ENCODE measurements at regions not wholly inside any gene's neighbourhood (a gene's known extent, or its start where the extent isn't known, plus 50 kb on each side); places are given as distances from the start of the nearest gene placed in this dataset.
"Not testable (repeated sequence)": the region's sequence is repeated elsewhere in the genome, so short reads cannot be mapped to it uniquely, and the experiment has no call there.

DNA sequence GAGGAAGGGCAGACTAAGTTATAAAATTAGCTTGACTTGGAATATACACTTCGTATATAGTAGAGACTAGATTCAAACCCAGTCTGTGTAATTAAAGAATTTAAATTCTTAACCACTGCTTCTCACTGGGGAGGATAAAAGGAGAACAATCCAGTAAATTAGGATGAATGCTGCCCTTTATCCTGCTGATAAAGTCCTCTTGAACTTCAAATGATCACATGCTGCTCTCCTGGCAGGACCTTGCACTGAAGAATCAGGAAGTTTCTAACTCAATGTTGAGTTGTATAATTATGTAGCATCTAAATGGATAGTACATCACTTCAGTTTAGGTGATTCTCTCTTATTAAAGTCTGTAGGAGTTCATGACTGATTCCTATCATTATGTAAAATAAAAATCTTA is 1179.7 kb downstream of the DSC3 start:
- DNase-seq = no peak
- Mint-ChIP-seq H3K4me3 (no peak overlapping the region), H3K27me3 (no peaks in the 10 kb centered on the region), H3K4me1 (no peaks in the 10 kb centered on the region), H3K36me3 (ENCODE audit: low read depth) (no peaks in the 10 kb centered on the region), H3K9me3 (no peaks in the 10 kb centered on the region), H3K27ac (no peak overlapping the region)
- CTCF ChIA-PET = no interaction called here
- POLR2A ChIA-PET = no interaction called here

GRCh38 chr18:29855637-29856036 is 1186.9 kb downstream of the DSC3 start:
- Mint-ChIP-seq H3K36me3 (ENCODE audit: low read depth) (no peaks in the 10 kb centered on the region), H3K4me3 (no peak overlapping the region), H3K27me3 (no peaks in the 10 kb centered on the region), H3K4me1 (no peaks in the 10 kb centered on the region), H3K9me3 (no peaks in the 10 kb centered on the region), H3K27ac (no peak overlapping the region)
- CTCF ChIA-PET = no interaction called here
- POLR2A ChIA-PET = no interaction called here
- no peak for DNase-seq

- H3K36me3 Mint-ChIP-seq (ENCODE audit: low read depth) = no peaks in the 10 kb centered on the region
- no peak overlapping the region for H3K27ac Mint-ChIP-seq
- no peak for DNase-seq
- ChIA-PET CTCF (no interaction called here), POLR2A (no interaction called here)
- no peaks in the 10 kb centered on the region for H3K27me3 Mint-ChIP-seq
- H3K4me1 Mint-ChIP-seq = no peaks in the 10 kb centered on the region
- no peak overlapping the region for H3K4me3 Mint-ChIP-seq
- no peaks in the 10 kb centered on the region for H3K9me3 Mint-ChIP-seq
Measured at GRCh38 chr18:29853126-29853525, 1189.4 kb downstream of the DSC3 start.

DNA sequence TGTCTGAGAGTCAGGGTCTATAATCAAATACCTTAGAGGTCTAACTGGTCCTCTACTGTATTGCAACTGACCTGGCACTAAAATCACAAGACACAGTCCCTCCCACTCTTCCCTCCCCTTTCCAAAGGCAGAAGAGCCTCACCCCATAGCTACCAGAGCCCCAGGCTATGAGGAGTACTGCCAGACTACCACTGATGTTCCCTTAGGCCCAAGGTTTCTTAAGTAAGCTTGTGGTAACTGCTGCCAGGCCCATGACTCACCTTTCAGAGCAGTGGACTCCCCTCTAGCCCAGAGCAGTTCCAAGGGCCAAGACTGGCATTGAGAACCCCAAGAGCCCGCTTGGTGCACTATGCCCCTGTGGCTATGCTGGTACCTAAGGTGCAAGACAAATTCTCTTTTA is 1193.4 kb downstream of the DSC3 start:
- POLR2A ChIA-PET = no interaction called here
- Mint-ChIP-seq H3K36me3 (ENCODE audit: low read depth) (no peaks in the 10 kb centered on the region), H3K27ac (no peak overlapping the region), H3K9me3 (no peaks in the 10 kb centered on the region), H3K4me1 (no peaks in the 10 kb centered on the region), H3K27me3 (no peaks in the 10 kb centered on the region), H3K4me3 (no peak overlapping the region)
- DNase-seq = no peak
- CTCF ChIA-PET = interaction anchor here (0.5 kb wide), 1 partner anchor 431 kb away, joined by 3 read pairs; no protein-coding TSS in a partner anchor

GRCh38 chr18:29841631-29842030 is 1200.9 kb downstream of the DSC3 start:
- no peak overlapping the region for H3K4me3 Mint-ChIP-seq
- POLR2A ChIA-PET = no interaction called here
- no peaks in the 10 kb centered on the region for H3K27me3 Mint-ChIP-seq
- DNase-seq = no peak
- no peaks in the 10 kb centered on the region for H3K9me3 Mint-ChIP-seq
- no peak overlapping the region for H3K27ac Mint-ChIP-seq
- no peaks in the 10 kb centered on the region for H3K36me3 Mint-ChIP-seq (ENCODE audit: low read depth)
- CTCF ChIA-PET = no interaction called here
- no peaks in the 10 kb centered on the region for H3K4me1 Mint-ChIP-seq

DNA sequence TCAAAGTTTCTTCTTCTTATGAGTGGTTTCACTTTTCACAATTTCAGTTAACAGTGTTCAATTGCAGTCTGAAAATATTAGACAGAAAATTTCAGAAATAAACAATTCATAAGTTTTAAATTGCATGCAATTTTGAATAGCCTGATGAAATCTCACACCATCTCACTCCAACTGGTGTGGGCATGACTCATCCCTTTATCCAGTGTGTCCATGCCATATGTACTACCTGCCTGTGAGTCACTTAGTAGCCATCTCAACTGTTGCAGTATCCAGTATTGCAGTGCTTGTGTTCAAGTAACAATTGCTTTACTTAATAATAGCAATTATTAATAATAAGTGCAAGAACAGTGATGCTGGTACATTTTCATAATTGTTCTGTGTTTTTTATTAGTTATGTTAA is 1202.5 kb downstream of the DSC3 start:
- ChIA-PET CTCF (no interaction called here), POLR2A (no interaction called here)
- DNase-seq = no peak
- Mint-ChIP-seq H3K4me3 (no peak overlapping the region), H3K27me3 (no peaks in the 10 kb centered on the region), H3K36me3 (ENCODE audit: low read depth) (no peaks in the 10 kb centered on the region), H3K27ac (no peak overlapping the region), H3K4me1 (no peaks in the 10 kb centered on the region), H3K9me3 (no peaks in the 10 kb centered on the region)

DNA sequence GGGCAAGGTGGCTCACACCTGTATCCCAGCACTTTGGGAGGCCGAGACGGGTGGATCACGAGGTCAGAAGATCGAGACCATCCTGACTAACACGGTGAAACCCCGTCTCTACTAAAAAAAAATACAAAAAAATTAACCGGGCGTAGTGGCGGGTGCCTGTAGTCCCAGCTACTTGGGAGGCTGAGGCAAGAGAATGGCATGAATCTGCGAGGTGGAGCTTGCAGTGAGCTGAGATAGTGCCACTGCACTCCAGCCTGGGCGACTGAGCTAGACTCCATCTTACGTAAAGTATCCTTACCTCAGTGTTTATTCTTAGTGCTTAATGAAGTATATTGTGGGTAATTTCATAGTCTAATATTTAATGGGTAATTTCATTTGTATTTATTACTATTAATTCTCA is 1203.6 kb downstream of the DSC3 start:
- H3K36me3 Mint-ChIP-seq (ENCODE audit: low read depth); POLR2A ChIA-PET; H3K4me3 Mint-ChIP-seq; H3K9me3 Mint-ChIP-seq; H3K27ac Mint-ChIP-seq; DNase-seq; H3K27me3 Mint-ChIP-seq; H3K4me1 Mint-ChIP-seq: not testable (repeated sequence)
- CTCF ChIA-PET = interaction anchor here (0.5 kb wide), 1 partner anchor 66 kb away, joined by 3 read pairs; no protein-coding TSS in a partner anchor

DNA sequence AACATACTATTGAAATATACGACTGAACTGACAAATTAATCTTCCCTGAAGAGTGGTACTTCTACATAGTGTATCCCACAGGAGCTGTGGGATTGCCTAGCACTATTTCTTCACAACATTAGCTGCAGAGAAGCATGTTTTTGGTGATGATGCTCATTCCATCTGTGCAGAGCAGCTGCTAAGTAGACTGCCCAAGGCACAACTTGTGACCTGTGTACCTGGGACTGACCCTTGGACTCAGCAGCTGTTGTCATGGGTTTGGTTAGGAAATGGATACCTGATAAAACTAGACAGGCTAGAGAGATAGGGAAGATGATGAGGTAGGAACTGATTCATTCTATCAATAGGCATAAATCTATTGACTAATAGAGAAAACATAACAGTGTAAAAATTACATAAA is 1204.0 kb downstream of the DSC3 start:
- no peaks in the 10 kb centered on the region for H3K27me3 Mint-ChIP-seq
- H3K27ac Mint-ChIP-seq = no peak overlapping the region
- CTCF ChIA-PET = interaction anchor here (0.5 kb wide), 1 partner anchor 67 kb away, joined by 3 read pairs; no protein-coding TSS in a partner anchor
- no peak overlapping the region for H3K4me3 Mint-ChIP-seq
- POLR2A ChIA-PET = no interaction called here
- H3K9me3 Mint-ChIP-seq = no peaks in the 10 kb centered on the region
- no peaks in the 10 kb centered on the region for H3K36me3 Mint-ChIP-seq (ENCODE audit: low read depth)
- H3K4me1 Mint-ChIP-seq = no peaks in the 10 kb centered on the region
- no peak for DNase-seq

GRCh38 chr18:29823671-29824070 is 1218.9 kb downstream of the DSC3 start:
- Mint-ChIP-seq H3K9me3 (peaks cover 5% of the 10 kb centered on the region), H3K27me3 (no peaks in the 10 kb centered on the region), H3K4me3 (no peak overlapping the region), H3K27ac (no peak overlapping the region), H3K36me3 (ENCODE audit: low read depth) (no peaks in the 10 kb centered on the region), H3K4me1 (no peaks in the 10 kb centered on the region)
- ChIA-PET CTCF (no interaction called here), POLR2A (no interaction called here)
- DNase-seq = no peak

- CTCF ChIA-PET = no interaction called here
- no peak for DNase-seq
- Mint-ChIP-seq H3K9me3 (peaks cover 14% of the 10 kb centered on the region), H3K27me3 (no peaks in the 10 kb centered on the region), H3K36me3 (ENCODE audit: low read depth) (no peaks in the 10 kb centered on the region), H3K27ac (no peak overlapping the region), H3K4me3 (no peak overlapping the region), H3K4me1 (no peaks in the 10 kb centered on the region)
- POLR2A ChIA-PET = no interaction called here
Measured at GRCh38 chr18:29821544-29821943, 1221.0 kb downstream of the DSC3 start.

DNA sequence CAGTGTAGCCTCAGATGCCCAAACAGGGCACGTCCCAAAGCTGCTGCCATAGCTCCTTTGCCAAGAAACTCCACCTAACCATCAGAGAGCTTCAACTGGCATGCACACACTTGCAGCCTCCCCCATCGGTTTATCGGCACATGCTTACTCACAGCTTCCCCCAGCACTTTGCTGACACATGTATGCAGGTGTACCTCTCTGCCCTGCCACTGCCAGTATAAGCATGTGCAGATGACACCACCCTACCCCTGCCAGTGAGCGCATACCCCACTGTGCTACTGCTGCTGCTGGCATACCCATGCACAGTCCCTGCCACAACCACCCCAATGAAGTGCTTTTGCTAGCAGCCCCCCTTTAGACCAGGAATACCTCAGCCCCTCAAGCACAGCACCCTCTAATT is 1231.0 kb downstream of the DSC3 start:
- H3K27me3 Mint-ChIP-seq = no peaks in the 10 kb centered on the region
- no peaks in the 10 kb centered on the region for H3K36me3 Mint-ChIP-seq (ENCODE audit: low read depth)
- no peak overlapping the region for H3K27ac Mint-ChIP-seq
- H3K9me3 Mint-ChIP-seq = peaks cover 13% of the 10 kb centered on the region
- ChIA-PET CTCF (no interaction called here), POLR2A (no interaction called here)
- DNase-seq = no peak
- H3K4me3 Mint-ChIP-seq = no peak overlapping the region
- no peaks in the 10 kb centered on the region for H3K4me1 Mint-ChIP-seq

DNA sequence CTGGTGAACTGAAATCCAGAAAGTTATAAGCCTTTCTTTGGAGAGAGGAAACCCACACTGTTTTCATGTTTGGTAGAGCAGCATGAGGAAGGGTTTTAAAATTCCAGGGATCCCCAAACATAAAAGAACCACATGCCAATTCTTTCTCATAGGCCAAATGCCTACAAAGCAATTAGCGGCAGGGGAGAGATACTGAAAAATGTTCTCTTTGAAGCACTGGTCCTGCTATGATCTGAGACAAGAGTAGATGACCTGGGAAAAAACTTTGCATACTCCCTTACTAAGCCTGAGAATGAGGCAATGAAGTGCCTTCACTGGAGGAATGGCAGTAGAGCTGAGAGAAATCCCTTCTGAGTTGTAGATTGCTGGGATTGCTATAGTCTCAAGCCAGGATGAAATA is 1261.7 kb downstream of the DSC3 start:
- H3K27ac Mint-ChIP-seq = no peak overlapping the region
- H3K9me3 Mint-ChIP-seq = peaks cover 5% of the 10 kb centered on the region
- H3K4me1 Mint-ChIP-seq = no peaks in the 10 kb centered on the region

GRCh38 chr18:29779096-29779495 is 1263.4 kb downstream of the DSC3 start:
- no peaks in the 10 kb centered on the region for H3K27me3 Mint-ChIP-seq
- H3K36me3 Mint-ChIP-seq (ENCODE audit: low read depth) = no peaks in the 10 kb centered on the region
- no peak overlapping the region for H3K27ac Mint-ChIP-seq
- DNase-seq = no peak
- no peaks in the 10 kb centered on the region for H3K4me1 Mint-ChIP-seq
- POLR2A ChIA-PET = no interaction called here
- no peak overlapping the region for H3K4me3 Mint-ChIP-seq
- peaks cover 5% of the 10 kb centered on the region for H3K9me3 Mint-ChIP-seq
- CTCF ChIA-PET = no interaction called here

More for the DNA sequence above, 1261.7 kb downstream of the DSC3 start:
- CTCF ChIA-PET = no interaction called here
- Mint-ChIP-seq H3K4me3 (no peak overlapping the region), H3K36me3 (ENCODE audit: low read depth) (no peaks in the 10 kb centered on the region), H3K27me3 (no peaks in the 10 kb centered on the region)
- DNase-seq = no peak
- POLR2A ChIA-PET = no interaction called here

GRCh38 chr18:29753379-29753778 is 1289.2 kb downstream of the DSC3 start:
- Mint-ChIP-seq H3K4me1 (no peaks in the 10 kb centered on the region), H3K9me3 (peaks cover 17% of the 10 kb centered on the region), H3K36me3 (ENCODE audit: low read depth) (no peaks in the 10 kb centered on the region), H3K27me3 (no peaks in the 10 kb centered on the region), H3K27ac (no peak overlapping the region), H3K4me3 (no peak overlapping the region)
- CTCF ChIA-PET = no interaction called here
- DNase-seq = no peak
- POLR2A ChIA-PET = no interaction called here

DNA sequence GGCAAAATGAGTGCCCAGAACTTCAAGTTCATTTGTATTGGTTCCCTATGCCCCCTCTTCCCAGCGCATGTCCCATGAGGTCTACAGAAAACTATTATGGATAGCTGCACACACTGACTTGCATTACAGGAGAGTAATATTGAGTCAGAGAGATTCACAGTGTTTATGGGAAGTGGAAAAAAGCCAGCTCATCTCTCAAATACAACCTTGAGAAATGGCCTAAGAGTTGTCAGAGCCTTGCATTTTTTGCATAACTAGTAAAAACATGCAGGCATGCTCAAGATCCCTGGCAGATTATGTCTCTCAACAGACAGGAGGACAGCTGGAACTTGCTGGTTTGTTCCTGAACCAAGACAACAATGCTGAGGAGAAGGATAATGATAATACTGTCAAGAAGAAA is 1292.8 kb downstream of the DSC3 start:
- H3K27me3 Mint-ChIP-seq = no peaks in the 10 kb centered on the region
- no peak for DNase-seq
- H3K27ac Mint-ChIP-seq = no peak overlapping the region
- H3K36me3 Mint-ChIP-seq (ENCODE audit: low read depth) = no peaks in the 10 kb centered on the region
- ChIA-PET POLR2A (no interaction called here), CTCF (no interaction called here)
- no peak overlapping the region for H3K4me3 Mint-ChIP-seq
- H3K4me1 Mint-ChIP-seq = no peaks in the 10 kb centered on the region
- peaks cover 15% of the 10 kb centered on the region for H3K9me3 Mint-ChIP-seq

Measured in activated CD4-positive, alpha-beta T cell treated with anti-CD3 and anti-CD28 coated beads, Interleukin-2, amount 10 ng/mL, durations not matched to agents 7 days and 5 days (primary cell).